ENCODE measurements at regions not wholly inside any gene's neighbourhood (a gene's known extent, or its start where the extent isn't known, plus 50 kb on each side); places are given as distances from the start of the nearest gene placed in this dataset.

GRCh38 chrX:148309413-148309812 is 191.0 kb upstream of the AFF2 start:
- H3K27ac ChIP-seq (ENCODE audit: low read length), result no peak overlapping the region
- CTCF ChIA-PET, result no interaction called here
- no peaks in the 10 kb centered on the region for H3K27me3 ChIP-seq (ENCODE audit: low read length)
- no peaks in the 10 kb centered on the region for H3K79me2 ChIP-seq (ENCODE audit: low read length)
- no peaks in the 10 kb centered on the region for H3K9me3 ChIP-seq (ENCODE audit: low read length)
- no peaks in the 10 kb centered on the region for H3K4me1 ChIP-seq (ENCODE audit: insufficient read depth, low read length)
- H3K36me3 ChIP-seq (ENCODE audit: low read depth, low read length), result no peaks in the 10 kb centered on the region
- no TSS peak for BruUV-seq (replicated peaks)
- no peak overlapping the region for H3K4me2 ChIP-seq (ENCODE audit: low read length)
- no peak for DNase-seq
- H3K9ac ChIP-seq (ENCODE audit: low read length), result no peak overlapping the region
- H3K4me3 ChIP-seq (ENCODE audit: low read length), result no peak overlapping the region
- no peak for ATAC-seq
- TF ChIP-seq EZH2 (IDR thresholded peaks at IDR 0.05; ENCODE audit: low read length, unreplicated experiment), result no peak
- no peak for TF ChIP-seq EZH2phosphoT487 (IDR thresholded peaks at IDR 0.05; ENCODE audit: borderline replicate concordance, low read length)
- no peak for TF ChIP-seq CTCF (conservative IDR thresholded peaks at IDR 0.05; ENCODE audit: low read depth, low read length)
- H3F3A ChIP-seq (ENCODE audit: low read length, unreplicated experiment), result no peaks in the 10 kb centered on the region
- no peaks in the 10 kb centered on the region for H3K9me2 ChIP-seq (replicated peaks; ENCODE audit: low read length)
- no peaks in the 10 kb centered on the region for H4K20me1 ChIP-seq (ENCODE audit: low read length)
- POLR2A ChIA-PET (ENCODE audit: unreplicated experiment), result no interaction called here
- H2AFZ ChIP-seq (ENCODE audit: low read length), result no peak overlapping the region
- intact Hi-C loops (cut with micrococcal nuclease), result no loop called here

GRCh38 chrX:148310426-148311165 is 189.8 kb upstream of the AFF2 start:
- Histone ChIP-seq H3K27me3 (ENCODE audit: low read length) (no peaks in the 10 kb centered on the region), H3K36me3 (ENCODE audit: low read depth, low read length) (no peaks in the 10 kb centered on the region), H3K9me2 (replicated peaks; ENCODE audit: low read length) (no peaks in the 10 kb centered on the region), H3F3A (ENCODE audit: low read length, unreplicated experiment) (no peaks in the 10 kb centered on the region), H3K4me2 (ENCODE audit: low read length) (no peak overlapping the region), H3K4me3 (ENCODE audit: low read length) (no peak overlapping the region), H3K79me2 (ENCODE audit: low read length) (no peaks in the 10 kb centered on the region), H2AFZ (ENCODE audit: low read length) (no peak overlapping the region), H3K9ac (ENCODE audit: low read length) (no peak overlapping the region), H4K20me1 (ENCODE audit: low read length) (no peaks in the 10 kb centered on the region), H3K27ac (ENCODE audit: low read length) (no peak overlapping the region), H3K9me3 (ENCODE audit: low read length) (no peaks in the 10 kb centered on the region), H3K4me1 (ENCODE audit: insufficient read depth, low read length) (no peaks in the 10 kb centered on the region)
- DNase-seq (no peak), ATAC-seq (no peak)
- BruUV-seq (replicated peaks), result no TSS peak
- ChIA-PET CTCF (no interaction called here), POLR2A (ENCODE audit: unreplicated experiment) (no interaction called here)
- intact Hi-C loops (cut with micrococcal nuclease), result no loop called here
- TF ChIP-seq CTCF (conservative IDR thresholded peaks at IDR 0.05; ENCODE audit: low read depth, low read length) (no peak), EZH2 (IDR thresholded peaks at IDR 0.05; ENCODE audit: low read length, unreplicated experiment) (no peak), EZH2phosphoT487 (IDR thresholded peaks at IDR 0.05; ENCODE audit: borderline replicate concordance, low read length) (no peak)

- H4K20me1 ChIP-seq (ENCODE audit: low read length), result no peaks in the 10 kb centered on the region
- TF ChIP-seq CTCF (conservative IDR thresholded peaks at IDR 0.05; ENCODE audit: low read depth, low read length), result no peak
- no peaks in the 10 kb centered on the region for H3K9me3 ChIP-seq (ENCODE audit: low read length)
- no peaks in the 10 kb centered on the region for H3F3A ChIP-seq (ENCODE audit: low read length, unreplicated experiment)
- CTCF ChIA-PET, result no interaction called here
- H3K4me3 ChIP-seq (ENCODE audit: low read length), result no peak overlapping the region
- BruUV-seq (replicated peaks), result no TSS peak
- H3K27ac ChIP-seq (ENCODE audit: low read length), result no peak overlapping the region
- no peaks in the 10 kb centered on the region for H3K79me2 ChIP-seq (ENCODE audit: low read length)
- H2AFZ ChIP-seq (ENCODE audit: low read length), result no peak overlapping the region
- intact Hi-C loops (cut with micrococcal nuclease), result no loop called here
- no peak overlapping the region for H3K4me2 ChIP-seq (ENCODE audit: low read length)
- H3K4me1 ChIP-seq (ENCODE audit: insufficient read depth, low read length), result no peaks in the 10 kb centered on the region
- H3K9ac ChIP-seq (ENCODE audit: low read length), result no peak overlapping the region
- H3K9me2 ChIP-seq (replicated peaks; ENCODE audit: low read length), result no peaks in the 10 kb centered on the region
- DNase-seq, result no peak
- ATAC-seq, result no peak
- no peaks in the 10 kb centered on the region for H3K27me3 ChIP-seq (ENCODE audit: low read length)
- no peaks in the 10 kb centered on the region for H3K36me3 ChIP-seq (ENCODE audit: low read depth, low read length)
- POLR2A ChIA-PET (ENCODE audit: unreplicated experiment), result no interaction called here
Measured at GRCh38 chrX:148311544-148311943, 188.9 kb upstream of the AFF2 start.

All from PC-3 (cell line).